ENCODE measurements at regions not wholly inside any gene's neighbourhood (a gene's known extent, or its start where the extent isn't known, plus 50 kb on each side); places are given as distances from the start of the nearest gene placed in this dataset.
"Not testable (repeated sequence)": the region's sequence is repeated elsewhere in the genome, so short reads cannot be mapped to it uniquely, and the experiment has no call there.

DNA sequence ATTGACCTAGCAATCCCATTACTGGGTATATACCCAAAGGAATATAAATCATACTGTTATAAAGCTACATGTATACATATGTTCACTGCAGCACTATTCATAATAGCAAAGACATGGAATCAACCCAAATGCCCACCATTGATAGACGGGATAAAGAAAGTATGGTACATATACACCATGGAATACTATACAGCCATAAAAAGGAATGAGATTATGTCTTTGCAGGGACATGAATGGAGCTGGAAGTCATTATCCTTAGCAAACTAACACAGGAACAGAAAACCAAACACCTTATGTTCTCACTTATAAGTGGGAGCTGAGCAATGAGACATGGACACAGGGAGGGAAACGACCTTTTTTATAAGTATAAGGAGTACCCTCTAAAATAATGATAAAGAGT lies 113.0 kb upstream of the TSPAN8 start:
- TF ChIP-seq, protein P1, sequence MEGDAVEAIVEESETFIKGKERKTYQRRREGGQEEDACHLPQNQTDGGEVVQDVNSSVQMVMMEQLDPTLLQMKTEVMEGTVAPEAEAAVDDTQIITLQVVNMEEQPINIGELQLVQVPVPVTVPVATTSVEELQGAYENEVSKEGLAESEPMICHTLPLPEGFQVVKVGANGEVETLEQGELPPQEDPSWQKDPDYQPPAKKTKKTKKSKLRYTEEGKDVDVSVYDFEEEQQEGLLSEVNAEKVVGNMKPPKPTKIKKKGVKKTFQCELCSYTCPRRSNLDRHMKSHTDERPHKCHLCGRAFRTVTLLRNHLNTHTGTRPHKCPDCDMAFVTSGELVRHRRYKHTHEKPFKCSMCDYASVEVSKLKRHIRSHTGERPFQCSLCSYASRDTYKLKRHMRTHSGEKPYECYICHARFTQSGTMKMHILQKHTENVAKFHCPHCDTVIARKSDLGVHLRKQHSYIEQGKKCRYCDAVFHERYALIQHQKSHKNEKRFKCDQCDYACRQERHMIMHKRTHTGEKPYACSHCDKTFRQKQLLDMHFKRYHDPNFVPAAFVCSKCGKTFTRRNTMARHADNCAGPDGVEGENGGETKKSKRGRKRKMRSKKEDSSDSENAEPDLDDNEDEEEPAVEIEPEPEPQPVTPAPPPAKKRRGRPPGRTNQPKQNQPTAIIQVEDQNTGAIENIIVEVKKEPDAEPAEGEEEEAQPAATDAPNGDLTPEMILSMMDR (IDR thresholded peaks at IDR 0.05): not testable (repeated sequence)
- not testable (repeated sequence) for TF ChIP-seq EP300, POLR2A (IDR thresholded peaks at IDR 0.05)
